ENCODE measurements at regions not wholly inside any gene's neighbourhood (a gene's known extent, or its start where the extent isn't known, plus 50 kb on each side); places are given as distances from the start of the nearest gene placed in this dataset.

GRCh38 chr17:70560471-70560870 lies 391.1 kb downstream of the KCNJ2 start:
- H4K20me1 ChIP-seq (ENCODE audit: control insufficient read depth, extremely low read depth, insufficient read depth, low read length) = no peaks in the 10 kb centered on the region
- no peaks in the 10 kb centered on the region for H3K36me3 ChIP-seq (ENCODE audit: control insufficient read depth in 2 of 2, extremely low read depth in 1 of 2, insufficient read depth in 2 of 2, low read length in 2 of 2)
- no peak overlapping the region for H2AFZ ChIP-seq (ENCODE audit: control insufficient read depth, low read length)
- no peaks in the 10 kb centered on the region for H3K79me2 ChIP-seq (ENCODE audit: control insufficient read depth, insufficient read depth, low read length)
- H3K9me3 ChIP-seq (ENCODE audit: control insufficient read depth, low read depth, low read length) = no peaks in the 10 kb centered on the region
- H3K4me2 ChIP-seq (ENCODE audit: control insufficient read depth, extremely low read depth, insufficient read depth, low read depth, low read length) = no peak overlapping the region
- H3K9ac ChIP-seq (ENCODE audit: control insufficient read depth, extremely low read depth, insufficient read depth, low read length) = no peak overlapping the region
- H3K9me1 ChIP-seq (ENCODE audit: control insufficient read depth, extremely low read depth, insufficient read depth, low read length) = no peaks in the 10 kb centered on the region
- no peaks in the 10 kb centered on the region for H3K4me1 ChIP-seq (ENCODE audit: control insufficient read depth, extremely low read depth, insufficient read depth, low read length)
- H3K4me3 ChIP-seq (ENCODE audit: control insufficient read depth in 2 of 3, extremely low read depth in 1 of 3, insufficient read depth in 2 of 3, low read depth in 1 of 3, low read length in 3 of 3) = no peak overlapping the region
- no peak for DNase-seq (ENCODE audit: low read depth, low spot score)
- no peak for TF ChIP-seq CTCF (optimal IDR thresholded peaks at IDR 0.05 in 1 of 3, IDR thresholded peaks at IDR 0.05 in 1 of 3, conservative IDR thresholded peaks at IDR 0.05 in 1 of 3; ENCODE audit: extremely low read depth in 1 of 3, insufficient read depth in 2 of 3, low read length in 3 of 3)
- no peak for TF ChIP-seq EZH2 (IDR thresholded peaks at IDR 0.05; ENCODE audit: low read length)
- H3K27me3 ChIP-seq (ENCODE audit: control insufficient read depth, extremely low read depth, insufficient read depth, low read length) = no peaks in the 10 kb centered on the region
- FAIRE-seq = no peak
- dilution Hi-C loops (cut with MboI; ENCODE audit: extremely low pct_ligation_motif_present, low sequenced_read_pairs) = no loop called here
- no peak overlapping the region for H3K27ac ChIP-seq (ENCODE audit: control insufficient read depth, insufficient read depth, low read length)

GRCh38 chr17:70562137-70562536 lies 392.8 kb downstream of the KCNJ2 start:
- H3K27me3 ChIP-seq (ENCODE audit: control insufficient read depth, extremely low read depth, insufficient read depth, low read length) = no peaks in the 10 kb centered on the region
- no peaks in the 10 kb centered on the region for H4K20me1 ChIP-seq (ENCODE audit: control insufficient read depth, extremely low read depth, insufficient read depth, low read length)
- dilution Hi-C loops (cut with MboI; ENCODE audit: extremely low pct_ligation_motif_present, low sequenced_read_pairs) = no loop called here
- H3K9me3 ChIP-seq (ENCODE audit: control insufficient read depth, low read depth, low read length) = no peaks in the 10 kb centered on the region
- no peak overlapping the region for H2AFZ ChIP-seq (ENCODE audit: control insufficient read depth, low read length)
- DNase-seq (ENCODE audit: low read depth, low spot score) (no peak), FAIRE-seq (no peak)
- H3K27ac ChIP-seq (ENCODE audit: control insufficient read depth, insufficient read depth, low read length) = no peak overlapping the region
- no peaks in the 10 kb centered on the region for H3K36me3 ChIP-seq (ENCODE audit: control insufficient read depth in 2 of 2, extremely low read depth in 1 of 2, insufficient read depth in 2 of 2, low read length in 2 of 2)
- no peaks in the 10 kb centered on the region for H3K9me1 ChIP-seq (ENCODE audit: control insufficient read depth, extremely low read depth, insufficient read depth, low read length)
- no peaks in the 10 kb centered on the region for H3K79me2 ChIP-seq (ENCODE audit: control insufficient read depth, insufficient read depth, low read length)
- no peak overlapping the region for H3K4me2 ChIP-seq (ENCODE audit: control insufficient read depth, extremely low read depth, insufficient read depth, low read depth, low read length)
- H3K4me1 ChIP-seq (ENCODE audit: control insufficient read depth, extremely low read depth, insufficient read depth, low read length) = no peaks in the 10 kb centered on the region
- H3K9ac ChIP-seq (ENCODE audit: control insufficient read depth, extremely low read depth, insufficient read depth, low read length) = no peak overlapping the region
- no peak overlapping the region for H3K4me3 ChIP-seq (ENCODE audit: control insufficient read depth in 2 of 3, extremely low read depth in 1 of 3, insufficient read depth in 2 of 3, low read depth in 1 of 3, low read length in 3 of 3)
- TF ChIP-seq EZH2 (IDR thresholded peaks at IDR 0.05; ENCODE audit: low read length) = no peak
- TF ChIP-seq CTCF (optimal IDR thresholded peaks at IDR 0.05 in 1 of 3, IDR thresholded peaks at IDR 0.05 in 1 of 3, conservative IDR thresholded peaks at IDR 0.05 in 1 of 3; ENCODE audit: extremely low read depth in 1 of 3, insufficient read depth in 2 of 3, low read length in 3 of 3) = no peak

Data from keratinocyte (primary cell).